Right lobe of liver (tissue), 4 donors: ENCODE measurements at regions not wholly inside any gene's neighbourhood (a gene's known extent, or its start where the extent isn't known, plus 50 kb on each side); places are given as distances from the start of the nearest gene placed in this dataset.

Experiments used
- POLR2A ChIP-seq: fragments of 450-650 bp; IDR thresholded peaks from one replicate; pipeline ENCODE4 v1.6.1; 2017; ENCODE audit warnings: antibody characterized with exemption, mild to moderate bottlenecking
- TF ChIP-seq, protein P1 (sequence below), 4 donors: fragments of 200-600 bp in 3 of 4; fragments of 450-650 bp in 1 of 4; IDR thresholded peaks; one replicate each; pipeline versions ENCODE4 v1.5.1 to v1.8.0; 2016 to 2022; ENCODE audit warnings: antibody characterized with exemption in 4 of 4, mild to moderate bottlenecking in 2 of 4
- donor health status: DM: no; HTN: no; CAD: no.
- donor health status: DM: no; HTN: no; CAD: no.
- donor health status: DM: no; HTN: yes; CAD: no.

DNA sequence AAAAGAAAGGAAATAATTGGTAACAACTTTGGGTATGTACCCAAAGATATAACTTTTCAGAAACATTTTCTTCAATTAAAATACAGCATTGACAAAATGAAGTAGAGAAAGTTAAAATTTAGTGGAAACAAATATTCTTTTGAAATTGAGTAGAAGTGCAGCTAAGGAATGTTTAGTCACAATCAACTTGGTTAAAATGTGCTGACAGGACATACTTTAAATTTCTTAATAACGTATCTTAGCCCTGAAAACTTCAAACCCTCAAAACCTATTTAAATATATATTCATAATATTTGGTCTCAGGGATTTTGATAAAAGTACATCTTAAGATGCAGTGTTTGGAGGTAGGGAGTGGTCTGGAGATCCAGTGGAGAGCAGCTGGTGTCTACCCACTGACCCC is 240.8 kb downstream of the DKK2 start:
- TF ChIP-seq, protein P1, sequence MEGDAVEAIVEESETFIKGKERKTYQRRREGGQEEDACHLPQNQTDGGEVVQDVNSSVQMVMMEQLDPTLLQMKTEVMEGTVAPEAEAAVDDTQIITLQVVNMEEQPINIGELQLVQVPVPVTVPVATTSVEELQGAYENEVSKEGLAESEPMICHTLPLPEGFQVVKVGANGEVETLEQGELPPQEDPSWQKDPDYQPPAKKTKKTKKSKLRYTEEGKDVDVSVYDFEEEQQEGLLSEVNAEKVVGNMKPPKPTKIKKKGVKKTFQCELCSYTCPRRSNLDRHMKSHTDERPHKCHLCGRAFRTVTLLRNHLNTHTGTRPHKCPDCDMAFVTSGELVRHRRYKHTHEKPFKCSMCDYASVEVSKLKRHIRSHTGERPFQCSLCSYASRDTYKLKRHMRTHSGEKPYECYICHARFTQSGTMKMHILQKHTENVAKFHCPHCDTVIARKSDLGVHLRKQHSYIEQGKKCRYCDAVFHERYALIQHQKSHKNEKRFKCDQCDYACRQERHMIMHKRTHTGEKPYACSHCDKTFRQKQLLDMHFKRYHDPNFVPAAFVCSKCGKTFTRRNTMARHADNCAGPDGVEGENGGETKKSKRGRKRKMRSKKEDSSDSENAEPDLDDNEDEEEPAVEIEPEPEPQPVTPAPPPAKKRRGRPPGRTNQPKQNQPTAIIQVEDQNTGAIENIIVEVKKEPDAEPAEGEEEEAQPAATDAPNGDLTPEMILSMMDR (IDR thresholded peaks at IDR 0.05), result no peak
- TF ChIP-seq POLR2A, result no peak
